ENCODE measurements at regions not wholly inside any gene's neighbourhood (a gene's known extent, or its start where the extent isn't known, plus 50 kb on each side); places are given as distances from the start of the nearest gene placed in this dataset.

DNA sequence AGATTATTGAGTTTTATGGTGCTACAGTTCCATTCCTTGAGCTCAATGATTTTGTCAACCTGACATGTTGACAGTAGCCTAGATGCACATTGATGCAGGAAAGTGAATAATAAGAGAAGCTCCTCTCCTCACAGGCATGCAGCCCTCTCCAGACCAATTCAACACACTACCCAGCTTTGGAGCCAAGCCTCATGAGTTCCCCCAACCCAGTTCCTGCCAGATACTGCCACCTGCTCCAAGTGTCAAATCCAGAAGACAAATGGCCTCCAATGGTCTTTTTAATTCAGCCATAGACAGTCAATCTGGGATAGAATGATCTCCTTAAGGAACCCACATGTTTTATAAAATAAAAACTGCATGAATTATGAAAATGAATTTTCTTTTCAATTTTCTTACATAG, 83.7 kb upstream of the ARHGEF3 start:
- intact Hi-C loops (cut with DNase I), result no loop called here
- no peaks in the 10 kb centered on the region for H3K4me1 ChIP-seq
- no peak overlapping the region for H3K4me3 ChIP-seq
- no peak overlapping the region for H3K27ac ChIP-seq
- no peak for DNase-seq (ENCODE audit: low spot score in 2 of 2)
- H3K36me3 ChIP-seq, result no peaks in the 10 kb centered on the region
- TF ChIP-seq, protein P1, sequence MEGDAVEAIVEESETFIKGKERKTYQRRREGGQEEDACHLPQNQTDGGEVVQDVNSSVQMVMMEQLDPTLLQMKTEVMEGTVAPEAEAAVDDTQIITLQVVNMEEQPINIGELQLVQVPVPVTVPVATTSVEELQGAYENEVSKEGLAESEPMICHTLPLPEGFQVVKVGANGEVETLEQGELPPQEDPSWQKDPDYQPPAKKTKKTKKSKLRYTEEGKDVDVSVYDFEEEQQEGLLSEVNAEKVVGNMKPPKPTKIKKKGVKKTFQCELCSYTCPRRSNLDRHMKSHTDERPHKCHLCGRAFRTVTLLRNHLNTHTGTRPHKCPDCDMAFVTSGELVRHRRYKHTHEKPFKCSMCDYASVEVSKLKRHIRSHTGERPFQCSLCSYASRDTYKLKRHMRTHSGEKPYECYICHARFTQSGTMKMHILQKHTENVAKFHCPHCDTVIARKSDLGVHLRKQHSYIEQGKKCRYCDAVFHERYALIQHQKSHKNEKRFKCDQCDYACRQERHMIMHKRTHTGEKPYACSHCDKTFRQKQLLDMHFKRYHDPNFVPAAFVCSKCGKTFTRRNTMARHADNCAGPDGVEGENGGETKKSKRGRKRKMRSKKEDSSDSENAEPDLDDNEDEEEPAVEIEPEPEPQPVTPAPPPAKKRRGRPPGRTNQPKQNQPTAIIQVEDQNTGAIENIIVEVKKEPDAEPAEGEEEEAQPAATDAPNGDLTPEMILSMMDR (IDR thresholded peaks at IDR 0.05), result no peak
- H3K9me3 ChIP-seq, result no peaks in the 10 kb centered on the region
- no peaks in the 10 kb centered on the region for H3K27me3 ChIP-seq

DNA sequence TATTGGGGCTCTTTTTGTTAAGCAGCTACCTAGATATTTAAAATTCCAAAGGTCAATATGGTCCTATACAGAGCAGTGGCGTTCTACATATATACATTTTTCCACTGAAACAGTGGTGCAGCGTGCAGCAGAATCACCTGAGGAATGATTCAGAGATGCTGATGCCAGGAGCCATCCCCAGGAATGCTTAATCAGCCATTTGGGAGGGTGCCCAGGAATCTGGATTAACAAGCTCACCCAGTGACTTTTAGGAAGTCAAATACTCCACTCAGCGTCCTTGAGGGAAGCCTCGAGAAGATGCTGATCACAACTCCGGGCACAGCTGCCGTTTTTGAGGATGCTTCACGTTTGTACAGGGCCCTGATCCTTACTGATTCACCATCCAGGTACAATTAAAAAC, 82.6 kb upstream of the ARHGEF3 start:
- Histone ChIP-seq H3K27ac (no peak overlapping the region), H3K4me1 (no peaks in the 10 kb centered on the region), H3K36me3 (no peaks in the 10 kb centered on the region), H3K4me3 (no peak overlapping the region), H3K9me3 (no peaks in the 10 kb centered on the region), H3K27me3 (no peaks in the 10 kb centered on the region)
- no peak for DNase-seq (ENCODE audit: low spot score in 2 of 2)
- intact Hi-C loops (cut with DNase I), result no loop called here
- TF ChIP-seq, protein P1 (IDR thresholded peaks at IDR 0.05), result no peak

DNA sequence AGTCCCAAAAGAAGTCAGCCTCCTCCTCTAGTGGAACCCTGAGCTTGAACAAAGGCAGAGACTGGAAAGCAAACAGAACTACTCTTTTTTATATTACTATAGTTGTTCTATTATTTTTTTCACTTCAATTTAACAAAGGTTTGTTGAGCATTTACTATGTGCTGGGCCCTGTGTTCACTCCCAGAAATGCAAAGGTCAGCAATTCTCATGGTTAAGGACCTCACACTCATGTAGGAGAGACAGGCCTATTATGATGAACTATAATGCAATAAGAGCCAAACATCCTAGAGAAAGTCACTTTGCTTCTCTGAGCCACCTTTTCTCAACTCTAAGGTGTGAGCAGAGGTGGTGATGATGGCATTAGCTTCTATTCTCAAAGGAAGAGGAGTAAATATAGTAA, 82.1 kb upstream of the ARHGEF3 start:
- TF ChIP-seq, protein P1 (IDR thresholded peaks at IDR 0.05), result no peak
- DNase-seq (ENCODE audit: low spot score in 2 of 2), result no peak
- H3K27me3 ChIP-seq, result no peaks in the 10 kb centered on the region
- H3K27ac ChIP-seq, result no peak overlapping the region
- no peaks in the 10 kb centered on the region for H3K36me3 ChIP-seq
- H3K4me3 ChIP-seq, result no peak overlapping the region
- no peaks in the 10 kb centered on the region for H3K4me1 ChIP-seq
- intact Hi-C loops (cut with DNase I), result no loop called here
- H3K9me3 ChIP-seq, result no peaks in the 10 kb centered on the region

- Histone ChIP-seq H3K4me1 (peaks cover 0 to 3% of the 10 kb centered on the region in 2 donors), H3K27me3 (no peaks in the 10 kb centered on the region), H3K27ac (no peak overlapping the region), H3K36me3 (no peaks in the 10 kb centered on the region), H3K9me3 (no peaks in the 10 kb centered on the region), H3K4me3 (no peak overlapping the region)
- DNase-seq (ENCODE audit: low spot score in 2 of 2), result no peak
- intact Hi-C loops (cut with DNase I), result no loop called here
- TF ChIP-seq, protein P1 (IDR thresholded peaks at IDR 0.05), result no peak
Observed at GRCh38 chr3:56882896-56883295, 81.1 kb upstream of the ARHGEF3 start.

- TF ChIP-seq, protein P1 (IDR thresholded peaks at IDR 0.05), result no peak
- DNase-seq (ENCODE audit: low spot score in 2 of 2), result no peak
- H3K27ac ChIP-seq, result no peak overlapping the region
- no peaks in the 10 kb centered on the region for H3K27me3 ChIP-seq
- peaks cover 0 to 3% of the 10 kb centered on the region in 2 donors for H3K4me1 ChIP-seq
- intact Hi-C loops (cut with DNase I), result no loop called here
- no peak overlapping the region for H3K4me3 ChIP-seq
- no peaks in the 10 kb centered on the region for H3K9me3 ChIP-seq
- H3K36me3 ChIP-seq, result no peaks in the 10 kb centered on the region
Observed at GRCh38 chr3:56881841-56882240, 80.1 kb upstream of the ARHGEF3 start.
